ENCODE measurements at regions not wholly inside any gene's neighbourhood (a gene's known extent, or its start where the extent isn't known, plus 50 kb on each side); places are given as distances from the start of the nearest gene placed in this dataset.

- no peak for TF ChIP-seq POLR2AphosphoS5 (IDR thresholded peaks at IDR 0.05; ENCODE audit: low read depth, low read length)
- no peaks in the 10 kb centered on the region for H3K36me3 ChIP-seq (ENCODE audit: control insufficient read depth, insufficient read depth, low read length)
- ATAC-seq (no peak), DNase-seq (ENCODE audit: low read depth, low spot score) (no peak)
- in situ Hi-C loops (cut with HindIII; ENCODE audit: low pct_unique_long_range_greater_than_20kb, low sequenced_read_pairs), result no loop called here
- ChIA-PET CTCF (no interaction called here), POLR2A (no interaction called here)
- no TSS peak for BruUV-seq (replicated peaks)
- no peaks in the 10 kb centered on the region for H3K9me3 ChIP-seq (ENCODE audit: control insufficient read depth, insufficient read depth, low read depth, low read length)
- intact Hi-C loops (cut with micrococcal nuclease; ENCODE audit: unreplicated experiment), result no loop called here
- no peaks in the 10 kb centered on the region for H3K4me1 ChIP-seq (ENCODE audit: control insufficient read depth, insufficient read depth, low read length)
- no peak overlapping the region for H3K4me3 ChIP-seq (ENCODE audit: low read depth in 2 of 2, low read length in 2 of 2)
- H3K27me3 ChIP-seq (ENCODE audit: control insufficient read depth, insufficient read depth, low read length), result no peaks in the 10 kb centered on the region
- H3K27ac ChIP-seq (ENCODE audit: low read length), result no peak overlapping the region
These were observed 136.3 kb downstream of the DYRK2 start for GRCh38 chr12:67784831-67785230.

- Histone ChIP-seq H3K27ac (ENCODE audit: low read length) (no peak overlapping the region), H3K27me3 (ENCODE audit: control insufficient read depth, insufficient read depth, low read length) (no peaks in the 10 kb centered on the region), H3K4me1 (ENCODE audit: control insufficient read depth, insufficient read depth, low read length) (no peaks in the 10 kb centered on the region), H3K36me3 (ENCODE audit: control insufficient read depth, insufficient read depth, low read length) (no peaks in the 10 kb centered on the region), H3K4me3 (ENCODE audit: low read depth in 2 of 2, low read length in 2 of 2) (no peak overlapping the region), H3K9me3 (ENCODE audit: control insufficient read depth, insufficient read depth, low read depth, low read length) (no peaks in the 10 kb centered on the region)
- intact Hi-C loops (cut with micrococcal nuclease; ENCODE audit: unreplicated experiment), result no loop called here
- in situ Hi-C loops (cut with HindIII; ENCODE audit: low pct_unique_long_range_greater_than_20kb, low sequenced_read_pairs), result no loop called here
- TF ChIP-seq CTCF (IDR thresholded peaks at IDR 0.05) (no peak), SIN3A (IDR thresholded peaks at IDR 0.05; ENCODE audit: borderline replicate concordance, insufficient read depth, low read depth, low read length) (no peak), TCF7L2 (IDR thresholded peaks at IDR 0.05; ENCODE audit: low read depth, low read length) (no peak), REST (IDR thresholded peaks at IDR 0.05; ENCODE audit: insufficient read depth in 1 of 2, low read depth in 2 of 2, low read length in 1 of 2) (no peak), POLR2AphosphoS5 (IDR thresholded peaks at IDR 0.05; ENCODE audit: low read depth, low read length) (no peak)
- ChIA-PET POLR2A (no interaction called here), CTCF (no interaction called here)
- DNase-seq (ENCODE audit: low read depth, low spot score) (no peak), ATAC-seq (no peak)
- no TSS peak for BruUV-seq (replicated peaks)
These were observed 137.5 kb downstream of the DYRK2 start for GRCh38 chr12:67786086-67786485.

GRCh38 chr12:67788118-67788517 lies 139.6 kb downstream of the DYRK2 start:
- ATAC-seq (no peak), DNase-seq (ENCODE audit: low read depth, low spot score) (no peak)
- intact Hi-C loops (cut with micrococcal nuclease; ENCODE audit: unreplicated experiment), result no loop called here
- TF ChIP-seq POLR2AphosphoS5 (IDR thresholded peaks at IDR 0.05; ENCODE audit: low read depth, low read length), result no peak
- no peak for TF ChIP-seq CTCF (IDR thresholded peaks at IDR 0.05)
- no peak for TF ChIP-seq REST (IDR thresholded peaks at IDR 0.05; ENCODE audit: insufficient read depth in 1 of 2, low read depth in 2 of 2, low read length in 1 of 2)
- TF ChIP-seq TCF7L2 (IDR thresholded peaks at IDR 0.05; ENCODE audit: low read depth, low read length), result no peak
- no peak for TF ChIP-seq SIN3A (IDR thresholded peaks at IDR 0.05; ENCODE audit: borderline replicate concordance, insufficient read depth, low read depth, low read length)
- CTCF ChIA-PET, result no interaction called here
- POLR2A ChIA-PET, result no interaction called here
- Histone ChIP-seq H3K27me3 (ENCODE audit: control insufficient read depth, insufficient read depth, low read length) (no peaks in the 10 kb centered on the region), H3K4me3 (ENCODE audit: low read depth in 2 of 2, low read length in 2 of 2) (no peak overlapping the region), H3K9me3 (ENCODE audit: control insufficient read depth, insufficient read depth, low read depth, low read length) (no peaks in the 10 kb centered on the region), H3K36me3 (ENCODE audit: control insufficient read depth, insufficient read depth, low read length) (no peaks in the 10 kb centered on the region), H3K27ac (ENCODE audit: low read length) (no peak overlapping the region), H3K4me1 (ENCODE audit: control insufficient read depth, insufficient read depth, low read length) (no peaks in the 10 kb centered on the region)
- no TSS peak for BruUV-seq (replicated peaks)
- in situ Hi-C loops (cut with HindIII; ENCODE audit: low pct_unique_long_range_greater_than_20kb, low sequenced_read_pairs), result no loop called here
